ENCODE measurements at regions not wholly inside any gene's neighbourhood (a gene's known extent, or its start where the extent isn't known, plus 50 kb on each side); places are given as distances from the start of the nearest gene placed in this dataset.

DNA sequence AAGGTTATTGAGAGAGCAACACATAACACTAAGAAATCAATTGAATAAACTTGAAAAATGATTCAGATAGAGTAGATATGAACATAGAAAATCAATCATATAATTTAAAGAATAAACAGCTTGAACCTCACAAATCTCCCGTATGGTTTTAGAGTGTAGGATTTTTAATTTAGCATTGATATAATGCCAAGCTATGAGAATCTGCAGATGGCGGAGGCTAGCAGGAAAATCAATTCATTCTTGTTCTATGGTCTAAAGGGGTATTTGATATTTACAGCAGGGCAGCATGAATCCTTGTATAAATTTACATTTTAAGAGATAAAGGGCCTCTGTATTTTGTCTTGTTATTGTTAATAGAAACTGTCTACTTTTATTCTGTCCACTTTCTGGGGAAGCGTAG, 797.0 kb downstream of the GALR1 start:
- no peak for ATAC-seq (ENCODE audit: low read depth in 2 of 2)
- no peaks in the 10 kb centered on the region for H3K9me3 ChIP-seq (ENCODE audit: control insufficient read depth in 2 of 2, low read length in 2 of 2)
- no peaks in the 10 kb centered on the region for H3K36me3 ChIP-seq (ENCODE audit: control insufficient read depth, insufficient read depth, low read length)
- no peaks in the 10 kb centered on the region for H3K4me1 ChIP-seq (ENCODE audit: control insufficient read depth, insufficient read depth, low read length, poor library complexity, severe bottlenecking)
- H3K27ac ChIP-seq (ENCODE audit: insufficient read depth, low read length, poor library complexity, severe bottlenecking) = no peak overlapping the region
- H3K4me3 ChIP-seq (ENCODE audit: low read depth, low read length) = no peak overlapping the region
- no peak overlapping the region for H3K27ac Mint-ChIP-seq
- no peaks in the 10 kb centered on the region for H3K27me3 Mint-ChIP-seq
- H3K4me1 Mint-ChIP-seq = no peaks in the 10 kb centered on the region
- H3K36me3 Mint-ChIP-seq = no peaks in the 10 kb centered on the region
- peaks cover 0 to 6% (median 1%) of the 10 kb centered on the region in 7 donors for H3K9me3 Mint-ChIP-seq
- no peak overlapping the region for H3K4me3 Mint-ChIP-seq
- no peak for DNase-seq
- H3K27me3 ChIP-seq (ENCODE audit: control insufficient read depth, insufficient read depth, low read length) = no peaks in the 10 kb centered on the region

GRCh38 chr18:78049281-78049680, 799.6 kb downstream of the GALR1 start:
- Mint-ChIP-seq H3K27ac (no peak overlapping the region), H3K4me1 (no peaks in the 10 kb centered on the region)

DNA sequence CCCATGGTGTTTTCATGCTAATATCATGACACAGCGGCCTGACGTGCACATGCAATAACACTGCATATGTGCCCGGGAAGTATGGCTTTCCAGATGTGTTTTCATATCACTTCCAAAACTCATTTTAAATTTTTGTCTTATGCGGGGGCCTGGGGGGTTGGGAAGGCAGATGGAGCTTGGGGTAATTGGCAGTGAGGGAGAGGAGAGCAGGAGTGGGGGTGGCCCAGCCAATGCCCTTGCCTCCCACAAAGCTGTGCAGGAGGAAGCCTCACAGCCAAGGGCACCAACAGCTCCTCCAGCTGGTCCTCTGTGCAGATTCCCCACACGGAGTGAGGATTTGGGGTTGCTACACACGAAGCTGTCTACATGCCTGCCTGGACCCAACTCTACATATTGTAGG, 805.2 kb downstream of the GALR1 start:
- H3K4me3 Mint-ChIP-seq = no peak overlapping the region
- H3K27me3 ChIP-seq (ENCODE audit: control insufficient read depth, insufficient read depth, low read length) = no peaks in the 10 kb centered on the region
- H3K9me3 Mint-ChIP-seq = peaks cover 0 to 6% (median 0%) of the 10 kb centered on the region in 7 donors
- no peaks in the 10 kb centered on the region for H3K4me1 Mint-ChIP-seq
- H3K27me3 Mint-ChIP-seq = peaks cover 5% of the 10 kb centered on the region
- H3K4me1 ChIP-seq (ENCODE audit: control insufficient read depth, insufficient read depth, low read length, poor library complexity, severe bottlenecking) = no peaks in the 10 kb centered on the region
- no peak for DNase-seq
- H3K36me3 ChIP-seq (ENCODE audit: control insufficient read depth, insufficient read depth, low read length) = no peaks in the 10 kb centered on the region
- no peak overlapping the region for H3K27ac ChIP-seq (ENCODE audit: insufficient read depth, low read length, poor library complexity, severe bottlenecking)
- H3K27ac Mint-ChIP-seq = no peak overlapping the region
- H3K9me3 ChIP-seq (ENCODE audit: control insufficient read depth in 2 of 2, low read length in 2 of 2) = no peaks in the 10 kb centered on the region
- no peaks in the 10 kb centered on the region for H3K36me3 Mint-ChIP-seq
- no peak for ATAC-seq (ENCODE audit: low read depth in 2 of 2)
- H3K4me3 ChIP-seq (ENCODE audit: low read depth, low read length) = no peak overlapping the region

More at GRCh38 chr18:78049281-78049680, 799.6 kb downstream of the GALR1 start:
- Histone ChIP-seq H3K4me1 (ENCODE audit: control insufficient read depth, insufficient read depth, low read length, poor library complexity, severe bottlenecking) (no peaks in the 10 kb centered on the region), H3K9me3 (ENCODE audit: control insufficient read depth in 2 of 2, low read length in 2 of 2) (no peaks in the 10 kb centered on the region), H3K27me3 (ENCODE audit: control insufficient read depth, insufficient read depth, low read length) (no peaks in the 10 kb centered on the region), H3K36me3 (ENCODE audit: control insufficient read depth, insufficient read depth, low read length) (no peaks in the 10 kb centered on the region), H3K27ac (ENCODE audit: insufficient read depth, low read length, poor library complexity, severe bottlenecking) (no peak overlapping the region), H3K4me3 (ENCODE audit: low read depth, low read length) (no peak overlapping the region)
- Mint-ChIP-seq H3K4me3 (no peak overlapping the region), H3K9me3 (peaks cover 0 to 2% (median 0%) of the 10 kb centered on the region in 7 donors), H3K36me3 (no peaks in the 10 kb centered on the region), H3K27me3 (no peaks in the 10 kb centered on the region)
- no peak for DNase-seq
- ATAC-seq (ENCODE audit: low read depth in 2 of 2) = no peak

- Mint-ChIP-seq H3K4me1 (no peaks in the 10 kb centered on the region), H3K27ac (no peak overlapping the region), H3K36me3 (no peaks in the 10 kb centered on the region), H3K4me3 (no peak overlapping the region), H3K27me3 (peaks cover 5% of the 10 kb centered on the region), H3K9me3 (peaks cover 0 to 6% (median 0%) of the 10 kb centered on the region in 7 donors)
- Histone ChIP-seq H3K36me3 (ENCODE audit: control insufficient read depth, insufficient read depth, low read length) (no peaks in the 10 kb centered on the region), H3K27ac (ENCODE audit: insufficient read depth, low read length, poor library complexity, severe bottlenecking) (no peak overlapping the region), H3K4me1 (ENCODE audit: control insufficient read depth, insufficient read depth, low read length, poor library complexity, severe bottlenecking) (no peaks in the 10 kb centered on the region), H3K27me3 (ENCODE audit: control insufficient read depth, insufficient read depth, low read length) (no peaks in the 10 kb centered on the region), H3K4me3 (ENCODE audit: low read depth, low read length) (no peak overlapping the region), H3K9me3 (ENCODE audit: control insufficient read depth in 2 of 2, low read length in 2 of 2) (no peaks in the 10 kb centered on the region)
- DNase-seq (no peak), ATAC-seq (ENCODE audit: low read depth in 2 of 2) (no peak)
Measured at GRCh38 chr18:78056011-78056410, 806.4 kb downstream of the GALR1 start.

DNA sequence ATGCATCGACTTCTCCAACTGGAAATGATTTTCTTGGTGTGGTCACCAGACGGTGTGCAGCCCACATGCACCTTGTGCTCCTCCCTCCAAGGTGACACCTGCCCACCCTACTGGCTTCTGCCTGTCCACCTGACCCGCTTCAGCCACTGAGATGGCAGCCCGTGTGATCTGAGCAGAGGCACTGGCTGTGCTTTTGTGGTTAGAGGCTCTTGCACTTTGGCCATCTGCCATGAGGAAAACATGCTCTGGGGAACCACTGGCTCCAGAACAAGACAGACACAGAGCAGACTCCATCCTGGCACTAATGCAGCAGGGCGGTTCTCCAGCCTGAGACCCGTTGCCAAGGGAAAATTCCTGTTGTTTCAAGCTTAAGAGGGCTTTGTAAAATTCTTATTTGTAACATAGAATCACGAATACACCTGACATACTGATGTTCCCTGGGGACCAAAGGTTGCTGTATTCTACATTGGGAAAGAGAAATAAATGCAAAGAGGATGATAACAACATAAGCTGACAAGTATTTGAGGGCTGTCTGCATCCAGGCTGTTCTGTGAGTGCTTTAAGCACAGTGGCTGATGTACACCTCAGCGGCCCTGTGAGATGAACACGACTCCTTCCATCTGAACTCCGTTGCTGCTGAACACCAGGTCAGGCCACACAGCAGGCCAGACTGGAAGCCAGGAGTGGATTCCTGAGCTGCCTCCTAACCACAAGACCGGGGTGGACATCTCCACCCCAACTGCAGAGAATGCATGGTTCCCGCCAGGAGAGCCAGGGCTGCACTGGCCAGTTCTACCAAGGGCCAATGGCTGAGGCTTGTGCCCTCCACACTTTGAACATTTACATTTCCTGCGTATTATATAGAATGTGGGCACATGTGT, 820.4 kb downstream of the GALR1 start:
- ATAC-seq (ENCODE audit: low read depth in 2 of 2) (no peak), DNase-seq (no peak)
- no peaks in the 10 kb centered on the region for H3K36me3 ChIP-seq (ENCODE audit: control insufficient read depth, insufficient read depth, low read length)
- no peak overlapping the region for H3K27ac Mint-ChIP-seq
- H3K27me3 ChIP-seq (ENCODE audit: control insufficient read depth, insufficient read depth, low read length) = no peaks in the 10 kb centered on the region
- H3K36me3 Mint-ChIP-seq = no peaks in the 10 kb centered on the region
- H3K9me3 ChIP-seq (ENCODE audit: control insufficient read depth in 2 of 2, low read length in 2 of 2) = no peaks in the 10 kb centered on the region
- no peak overlapping the region for H3K4me3 ChIP-seq (ENCODE audit: low read depth, low read length)
- H3K4me1 ChIP-seq (ENCODE audit: control insufficient read depth, insufficient read depth, low read length, poor library complexity, severe bottlenecking) = no peaks in the 10 kb centered on the region
- H3K4me3 Mint-ChIP-seq = no peak overlapping the region
- H3K4me1 Mint-ChIP-seq = no peaks in the 10 kb centered on the region
- H3K9me3 Mint-ChIP-seq = peaks cover 0 to 4% (median 1%) of the 10 kb centered on the region in 7 donors
- no peaks in the 10 kb centered on the region for H3K27me3 Mint-ChIP-seq
- H3K27ac ChIP-seq (ENCODE audit: insufficient read depth, low read length, poor library complexity, severe bottlenecking) = no peak overlapping the region

DNA sequence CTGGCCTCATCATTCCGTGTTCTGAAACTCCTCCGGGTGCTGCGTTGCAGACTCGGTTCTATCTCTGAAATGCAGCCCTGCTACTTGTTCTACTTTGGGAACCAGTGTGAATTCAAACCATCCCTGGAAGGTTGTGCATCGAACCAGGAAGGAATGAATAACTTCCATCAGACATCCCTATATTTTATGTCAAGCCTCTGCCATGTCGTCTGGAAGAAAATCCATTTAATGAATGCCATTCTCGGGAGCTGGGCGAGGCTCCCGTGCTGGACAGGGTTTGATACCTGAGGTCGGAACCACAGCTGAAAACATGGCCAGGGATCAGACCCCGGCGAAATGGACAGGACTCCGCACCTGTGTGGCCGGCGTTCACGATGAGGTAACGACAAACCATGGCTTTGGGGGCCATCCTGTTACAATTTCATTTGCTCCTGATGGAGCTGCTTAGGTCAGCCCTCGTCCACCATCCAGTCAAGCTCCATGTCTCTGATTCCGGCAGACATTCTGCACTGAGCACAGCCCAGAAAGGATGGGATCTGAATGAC, 821.6 kb downstream of the GALR1 start:
- Mint-ChIP-seq H3K9me3 (peaks cover 0 to 4% (median 1%) of the 10 kb centered on the region in 7 donors), H3K27me3 (no peaks in the 10 kb centered on the region), H3K4me3 (no peak overlapping the region), H3K4me1 (no peaks in the 10 kb centered on the region), H3K36me3 (no peaks in the 10 kb centered on the region), H3K27ac (no peak overlapping the region)
- DNase-seq (no peak), ATAC-seq (ENCODE audit: low read depth in 2 of 2) (no peak)
- no peaks in the 10 kb centered on the region for H3K9me3 ChIP-seq (ENCODE audit: control insufficient read depth in 2 of 2, low read length in 2 of 2)
- H3K27ac ChIP-seq (ENCODE audit: insufficient read depth, low read length, poor library complexity, severe bottlenecking) = no peak overlapping the region
- H3K27me3 ChIP-seq (ENCODE audit: control insufficient read depth, insufficient read depth, low read length) = no peaks in the 10 kb centered on the region
- H3K4me1 ChIP-seq (ENCODE audit: control insufficient read depth, insufficient read depth, low read length, poor library complexity, severe bottlenecking) = no peaks in the 10 kb centered on the region
- H3K36me3 ChIP-seq (ENCODE audit: control insufficient read depth, insufficient read depth, low read length) = no peaks in the 10 kb centered on the region
- no peak overlapping the region for H3K4me3 ChIP-seq (ENCODE audit: low read depth, low read length)

DNA sequence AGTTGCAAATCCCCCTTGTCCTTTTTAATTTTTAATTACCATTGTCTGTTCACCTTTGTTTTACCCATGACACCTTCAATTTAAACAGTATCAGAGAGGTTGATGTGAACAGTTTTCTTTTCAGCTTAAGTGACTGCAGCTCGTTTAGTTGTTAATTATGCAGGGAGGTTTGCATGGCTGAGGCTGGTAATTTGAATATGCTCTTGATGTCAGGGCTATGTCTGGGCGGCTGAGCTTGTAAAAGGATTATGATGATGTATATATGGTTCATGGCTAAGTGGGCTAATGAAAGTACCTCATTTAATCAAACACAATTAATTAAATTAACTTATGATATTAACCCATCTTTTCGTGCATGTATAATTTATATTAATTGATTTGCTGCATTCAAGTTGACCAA, 822.1 kb downstream of the GALR1 start:
- Mint-ChIP-seq H3K4me1 (no peaks in the 10 kb centered on the region), H3K27me3 (no peaks in the 10 kb centered on the region), H3K4me3 (no peak overlapping the region), H3K9me3 (peaks cover 0 to 4% (median 1%) of the 10 kb centered on the region in 7 donors), H3K27ac (no peak overlapping the region), H3K36me3 (no peaks in the 10 kb centered on the region)
- H3K27me3 ChIP-seq (ENCODE audit: control insufficient read depth, insufficient read depth, low read length) = no peaks in the 10 kb centered on the region
- no peak for ATAC-seq (ENCODE audit: low read depth in 2 of 2)
- H3K36me3 ChIP-seq (ENCODE audit: control insufficient read depth, insufficient read depth, low read length) = no peaks in the 10 kb centered on the region
- H3K9me3 ChIP-seq (ENCODE audit: control insufficient read depth in 2 of 2, low read length in 2 of 2) = no peaks in the 10 kb centered on the region
- no peak for DNase-seq
- H3K27ac ChIP-seq (ENCODE audit: insufficient read depth, low read length, poor library complexity, severe bottlenecking) = no peak overlapping the region
- H3K4me3 ChIP-seq (ENCODE audit: low read depth, low read length) = no peak overlapping the region
- no peaks in the 10 kb centered on the region for H3K4me1 ChIP-seq (ENCODE audit: control insufficient read depth, insufficient read depth, low read length, poor library complexity, severe bottlenecking)

GRCh38 chr18:78072375-78072774, 822.7 kb downstream of the GALR1 start:
- no peaks in the 10 kb centered on the region for H3K27me3 ChIP-seq (ENCODE audit: control insufficient read depth, insufficient read depth, low read length)
- no peaks in the 10 kb centered on the region for H3K36me3 Mint-ChIP-seq
- H3K27ac ChIP-seq (ENCODE audit: insufficient read depth, low read length, poor library complexity, severe bottlenecking) = no peak overlapping the region
- peaks cover 0 to 4% (median 0%) of the 10 kb centered on the region in 7 donors for H3K9me3 Mint-ChIP-seq
- no peaks in the 10 kb centered on the region for H3K36me3 ChIP-seq (ENCODE audit: control insufficient read depth, insufficient read depth, low read length)
- no peaks in the 10 kb centered on the region for H3K9me3 ChIP-seq (ENCODE audit: control insufficient read depth in 2 of 2, low read length in 2 of 2)
- no peak overlapping the region for H3K27ac Mint-ChIP-seq
- ATAC-seq (ENCODE audit: low read depth in 2 of 2) = no peak
- H3K4me1 Mint-ChIP-seq = no peaks in the 10 kb centered on the region
- no peaks in the 10 kb centered on the region for H3K4me1 ChIP-seq (ENCODE audit: control insufficient read depth, insufficient read depth, low read length, poor library complexity, severe bottlenecking)
- no peaks in the 10 kb centered on the region for H3K27me3 Mint-ChIP-seq
- H3K4me3 Mint-ChIP-seq = no peak overlapping the region
- no peak overlapping the region for H3K4me3 ChIP-seq (ENCODE audit: low read depth, low read length)
- no peak for DNase-seq
